NB4 (cell line): ENCODE measurements at regions not wholly inside any gene's neighbourhood (a gene's known extent, or its start where the extent isn't known, plus 50 kb on each side); places are given as distances from the start of the nearest gene placed in this dataset.

Source experiments
- CTCF ChIP-seq: IDR thresholded peaks from one replicate; pipeline ENCODE4 v1.5.1; 2012; ENCODE audit warnings: low read depth, low read length
- POLR2A ChIP-seq: IDR thresholded peaks from 2 replicates; pipeline ENCODE4 v1.6.1; 2011; ENCODE audit warnings: mild to moderate bottlenecking; ENCODE audit not compliant: insufficient read length; ENCODE audit errors: extremely low read depth

DNA sequence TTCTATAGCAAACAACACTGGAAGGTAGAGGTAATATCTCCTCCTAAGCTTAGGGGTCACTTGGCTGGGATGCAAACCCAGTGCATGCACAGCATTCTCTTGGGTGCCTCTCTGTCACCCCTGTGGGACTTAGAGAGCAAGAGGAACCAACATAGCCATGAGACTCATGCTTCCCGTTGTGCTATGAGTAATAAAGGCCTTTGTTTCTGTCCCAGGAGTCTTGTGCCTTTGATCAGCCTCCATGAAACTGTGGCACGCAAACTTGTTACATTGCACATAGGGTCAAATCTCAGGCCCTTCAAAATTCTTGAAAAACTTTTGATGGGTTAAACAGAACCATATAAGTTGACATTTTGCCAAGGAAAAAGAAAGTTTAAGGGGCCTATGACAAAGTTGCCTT is 272.8 kb downstream of the TAF11L14 start:
- TF ChIP-seq CTCF (no peak), POLR2A (no peak)
